ENCODE measurements at regions not wholly inside any gene's neighbourhood (a gene's known extent, or its start where the extent isn't known, plus 50 kb on each side); places are given as distances from the start of the nearest gene placed in this dataset.
"Not testable (repeated sequence)": the region's sequence is repeated elsewhere in the genome, so short reads cannot be mapped to it uniquely, and the experiment has no call there.

DNA sequence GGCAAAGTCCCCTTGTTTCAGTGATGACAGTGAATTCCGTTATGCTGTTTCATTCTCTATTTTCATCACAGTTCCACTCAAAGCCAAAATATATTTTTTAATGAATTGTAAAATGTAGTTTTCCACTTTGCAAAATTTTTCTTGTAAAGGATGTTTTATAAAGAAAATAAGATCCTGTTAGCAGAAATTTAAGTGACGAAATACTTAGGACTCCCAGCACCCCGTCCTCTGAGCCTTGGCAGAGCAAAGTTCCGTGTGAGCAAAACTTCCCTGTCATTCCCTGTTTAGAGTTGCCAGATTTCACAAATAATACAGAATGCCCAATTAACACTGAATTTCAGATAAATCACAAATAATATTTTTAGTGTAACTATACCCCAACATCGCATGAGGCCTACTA, 81.0 kb upstream of the RBPJ start:
- no peak for DNase-seq (ENCODE audit: low read depth in 2 of 2)

DNA sequence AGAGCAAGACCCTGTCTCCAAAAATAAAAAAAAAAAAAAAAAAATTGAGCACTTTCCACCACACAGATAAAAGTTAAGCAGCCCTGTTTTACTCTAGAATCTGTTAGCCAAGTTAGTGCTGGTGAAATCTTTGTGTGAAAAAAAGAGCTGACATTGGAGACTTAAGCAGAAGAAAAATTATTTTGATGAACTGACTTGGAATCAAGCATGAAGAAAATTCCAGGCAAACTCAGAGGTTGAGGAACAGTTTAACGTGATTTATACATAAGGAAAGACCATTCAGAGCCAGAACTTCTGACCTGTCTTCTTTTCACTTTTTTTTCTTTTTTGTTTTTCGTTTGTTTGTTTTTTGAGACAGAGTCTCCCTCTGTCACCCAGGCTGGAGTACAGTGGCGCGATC, 79.6 kb upstream of the RBPJ start:
- DNase-seq (ENCODE audit: low read depth in 2 of 2): no peak

DNA sequence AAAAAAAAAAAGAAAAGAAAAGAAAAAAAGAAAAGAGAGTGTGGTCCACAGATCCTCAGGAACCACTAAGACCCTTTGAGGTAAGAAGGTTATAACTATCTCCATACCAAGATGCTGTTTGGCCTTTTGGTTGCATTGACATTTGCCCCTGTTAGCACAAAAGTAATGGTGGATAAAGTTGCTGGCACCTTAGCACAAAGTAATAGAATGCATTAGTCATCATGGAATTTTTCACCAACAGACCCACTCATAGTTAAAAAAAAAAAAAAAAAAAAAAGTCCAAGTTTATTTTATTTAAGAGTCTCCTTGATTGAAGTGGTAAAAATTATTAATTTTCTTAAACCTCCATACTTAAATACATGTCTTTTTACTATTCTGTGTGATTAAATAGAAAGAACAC, 78.4 kb upstream of the RBPJ start:
- no peak for DNase-seq (ENCODE audit: low read depth in 2 of 2)

DNA sequence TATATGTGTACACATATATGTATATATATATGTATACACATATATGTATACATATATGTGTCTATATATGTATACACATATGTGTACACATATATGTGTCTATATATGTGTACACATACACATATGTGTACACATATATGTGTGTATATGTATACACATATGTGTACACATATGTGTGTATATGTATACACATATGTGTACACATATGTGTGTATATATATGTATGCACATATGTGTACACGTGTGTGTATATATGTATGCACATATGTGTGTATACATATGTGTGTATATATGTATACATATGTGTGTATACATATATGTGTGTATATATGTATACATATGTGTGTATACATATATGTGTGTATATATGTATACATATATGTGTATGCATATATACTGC, 76.7 kb upstream of the RBPJ start:
- DNase-seq (ENCODE audit: low read depth in 2 of 2): not testable (repeated sequence)

DNA sequence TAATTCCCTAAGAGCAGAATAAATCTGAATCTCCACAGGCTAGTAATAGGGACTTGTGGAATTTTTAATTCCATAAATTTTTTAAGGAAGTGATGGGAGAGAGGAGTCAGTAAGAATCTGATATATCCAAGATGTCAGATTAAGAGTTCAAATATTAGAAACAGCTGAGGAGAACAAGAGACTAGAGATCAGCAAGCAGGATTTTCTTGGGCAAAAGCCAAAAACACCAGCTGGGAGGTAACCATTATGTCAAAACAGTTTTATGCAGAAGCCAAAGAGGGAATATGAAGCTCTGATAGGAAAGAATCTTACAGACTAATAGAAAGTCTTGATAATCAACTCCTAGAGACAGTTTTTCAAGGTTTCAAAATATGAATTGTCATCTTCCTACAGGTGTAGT, 72.2 kb upstream of the RBPJ start:
- peak; percentile 78 to 84 for DNase-seq (ENCODE audit: low read depth in 2 of 2)

DNA sequence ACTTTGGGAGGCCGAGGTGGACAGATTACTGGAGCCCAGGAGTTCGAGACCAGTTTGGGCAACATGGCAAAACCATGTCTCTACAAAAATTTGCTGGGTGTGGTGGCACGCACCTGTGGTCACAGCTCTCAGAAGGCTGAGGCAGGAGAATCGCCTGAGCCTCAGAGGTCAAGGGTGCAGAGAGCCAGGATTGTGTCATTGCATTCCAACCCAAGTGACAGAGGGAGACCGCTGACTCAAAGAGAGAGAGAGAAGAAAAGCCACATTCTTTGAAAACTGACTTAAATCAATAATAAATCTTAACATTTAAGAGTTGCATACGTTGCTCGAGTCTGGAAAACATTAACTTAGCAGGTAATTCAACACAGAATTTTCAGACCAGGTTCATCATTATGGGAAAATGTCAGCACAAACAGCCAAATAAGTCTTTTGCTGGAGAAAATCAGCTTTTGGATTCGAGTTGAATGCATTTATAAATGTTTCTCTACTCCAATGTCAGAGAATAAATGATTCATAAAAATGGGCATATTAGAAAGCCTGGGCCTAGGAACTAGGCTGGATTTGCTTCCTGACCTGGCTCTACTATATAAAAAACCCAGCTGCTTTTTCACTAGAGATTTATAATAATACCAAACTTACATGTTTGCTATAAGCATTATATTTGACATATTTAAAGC, 68.3 kb upstream of the RBPJ start:
- no peak for DNase-seq (ENCODE audit: low read depth in 2 of 2)

DNA sequence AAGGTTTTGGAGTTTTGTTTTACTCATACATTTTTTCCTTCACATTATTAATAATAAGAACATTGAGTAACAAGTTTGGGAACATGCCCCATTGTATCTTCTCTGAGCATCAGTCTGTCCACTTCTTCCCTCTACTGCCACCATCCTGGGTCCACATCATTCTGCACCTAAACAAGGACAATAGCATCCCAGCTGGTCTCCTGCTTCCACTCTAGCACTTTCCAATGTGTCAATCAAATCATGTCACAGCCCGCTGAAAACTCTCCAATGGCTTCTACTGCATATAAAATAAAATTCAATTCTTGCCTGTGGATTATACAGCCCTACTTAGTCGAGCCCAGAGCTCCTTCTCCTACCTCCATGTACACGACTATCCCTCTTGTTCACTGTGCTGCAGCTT, 66.8 kb upstream of the RBPJ start:
- no peak for DNase-seq (ENCODE audit: low read depth in 2 of 2)

DNA sequence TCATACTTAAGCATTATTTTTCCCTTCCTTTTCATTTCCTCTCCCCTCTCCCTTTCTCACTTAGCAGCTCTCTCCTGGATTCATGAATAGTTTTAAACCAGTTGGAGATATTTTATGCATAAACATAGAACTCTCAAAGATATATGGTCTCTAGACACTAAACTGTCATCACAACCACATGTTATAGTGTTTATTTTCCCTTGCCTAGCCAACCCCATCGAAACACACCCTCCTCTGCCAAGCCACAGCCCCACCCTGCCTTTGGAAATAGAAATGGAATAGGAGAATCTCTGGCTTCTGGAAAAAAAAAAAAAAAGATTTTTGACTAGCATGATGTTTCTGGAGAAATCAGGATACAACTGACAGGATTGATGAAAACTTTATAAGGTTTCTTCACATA, 64.8 kb upstream of the RBPJ start:
- peak in 1 of 2 experiments; percentile 32 for DNase-seq (ENCODE audit: low read depth in 2 of 2)

DNA sequence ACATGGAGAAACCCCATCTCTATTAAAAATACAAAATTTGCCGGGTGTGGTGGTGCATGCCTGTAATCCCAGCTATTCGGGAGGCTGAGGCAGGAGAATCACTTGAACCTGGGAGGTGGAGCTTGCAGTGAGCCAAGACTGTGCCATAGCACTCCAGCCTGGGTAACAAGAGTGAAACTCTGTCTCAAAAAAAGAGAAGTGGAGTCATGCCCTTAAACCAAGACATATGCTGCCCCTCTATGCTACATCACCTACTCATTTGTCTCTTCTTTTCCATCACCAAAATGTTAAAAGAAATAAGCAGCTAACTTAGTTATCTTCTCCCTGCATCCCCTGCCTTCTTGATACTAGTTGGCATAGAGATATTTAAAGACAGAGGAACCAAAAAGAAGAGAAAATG, 63.4 kb upstream of the RBPJ start:
- DNase-seq (ENCODE audit: low read depth in 2 of 2): not testable (repeated sequence)

DNA sequence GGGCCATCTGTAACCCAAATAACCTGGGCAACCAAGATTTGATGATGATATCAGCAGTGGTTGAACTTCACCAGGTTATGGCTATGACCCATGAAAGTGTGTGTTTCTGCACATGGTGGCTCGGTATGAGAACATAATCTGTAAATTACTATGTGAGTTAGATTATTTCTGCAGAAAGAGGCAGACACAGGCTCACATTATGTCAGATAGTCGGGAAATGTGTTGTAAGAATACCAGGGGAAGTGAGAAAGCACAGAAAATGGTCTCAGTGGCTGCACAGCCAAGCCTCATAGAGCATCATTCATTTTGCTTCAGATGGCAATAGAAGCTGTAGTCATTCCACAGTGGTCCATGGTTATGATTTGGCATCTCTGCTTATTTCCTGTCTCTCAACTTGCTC, 63.0 kb upstream of the RBPJ start:
- no peak for DNase-seq (ENCODE audit: low read depth in 2 of 2)

DNA sequence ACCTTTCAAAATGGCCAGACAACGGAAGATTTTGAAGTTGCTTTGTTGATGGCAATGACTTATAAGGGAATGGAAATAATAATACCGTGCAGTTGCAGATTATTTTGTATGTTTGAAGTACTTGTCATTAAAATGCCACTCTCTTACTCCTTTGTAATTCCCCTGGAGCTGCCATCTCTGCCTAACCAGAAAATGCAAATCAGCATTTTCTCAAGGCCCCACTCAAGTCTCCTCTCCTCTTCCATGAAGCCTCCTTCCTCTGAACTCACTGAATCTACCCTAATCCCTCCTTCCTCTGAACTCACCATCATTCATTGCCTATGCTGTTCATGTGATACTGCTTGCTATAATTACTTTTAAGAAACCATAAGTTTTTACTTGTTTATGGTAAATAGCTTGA, 60.2 kb upstream of the RBPJ start:
- DNase-seq (ENCODE audit: low read depth in 2 of 2): no peak

DNA sequence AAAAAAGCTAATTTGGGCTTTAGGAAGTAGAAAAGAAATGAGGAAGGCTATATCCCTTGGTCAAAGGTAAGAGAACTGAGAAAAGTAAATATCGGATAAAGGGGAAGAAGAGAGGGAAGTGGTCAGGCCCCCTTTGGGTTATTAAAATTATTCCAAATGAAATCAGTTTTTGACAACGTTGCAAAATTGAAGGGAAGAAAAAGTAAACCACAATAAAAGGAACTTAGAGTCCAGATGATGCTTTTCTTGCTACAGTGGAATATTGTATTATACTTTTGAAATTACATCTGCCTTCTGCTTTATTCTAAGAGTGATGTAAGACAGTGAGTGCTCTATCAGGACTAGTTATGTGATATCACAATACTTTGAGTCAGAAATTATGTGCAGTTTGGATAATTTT, 59.4 kb upstream of the RBPJ start:
- DNase-seq (ENCODE audit: low read depth in 2 of 2): no peak

DNA sequence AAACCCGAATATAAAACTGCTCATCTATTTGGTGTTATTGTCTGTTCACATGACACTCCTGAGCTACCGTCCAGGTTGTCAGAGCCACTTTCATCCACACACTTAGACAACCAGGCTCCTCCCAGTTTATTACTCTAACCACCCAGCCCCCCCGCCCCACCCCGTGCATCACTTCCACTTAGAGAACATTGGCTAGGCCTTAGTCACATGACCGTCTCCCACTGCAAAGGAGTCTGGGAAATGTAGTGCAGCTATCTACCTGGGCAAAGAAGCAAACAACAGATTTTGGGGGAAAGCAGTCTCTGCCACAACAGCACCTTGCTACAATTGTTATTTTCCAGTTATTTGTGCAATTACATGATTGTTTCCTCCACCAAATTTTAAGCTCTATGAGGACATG, 57.6 kb upstream of the RBPJ start:
- DNase-seq (ENCODE audit: low read depth in 2 of 2): no peak

DNA sequence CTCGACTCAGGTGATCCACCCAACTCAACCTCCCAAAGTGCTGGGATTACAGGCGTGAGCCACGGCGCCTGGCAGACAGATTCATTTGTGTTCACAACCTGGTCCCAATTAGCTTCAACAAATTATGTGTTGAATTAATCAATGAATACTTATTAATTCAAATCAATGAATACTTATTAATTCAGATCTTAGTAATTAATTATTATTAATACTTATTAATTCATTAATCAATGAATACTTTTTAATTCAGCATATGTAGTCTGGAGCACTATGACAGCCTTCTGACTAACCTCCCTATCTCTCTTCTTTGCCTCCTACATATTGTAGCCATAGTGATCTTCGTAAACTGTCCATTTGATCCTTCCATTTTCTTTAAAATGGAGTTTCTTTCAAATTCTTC, 56.7 kb upstream of the RBPJ start:
- DNase-seq (ENCODE audit: low read depth in 2 of 2): no peak

DNA sequence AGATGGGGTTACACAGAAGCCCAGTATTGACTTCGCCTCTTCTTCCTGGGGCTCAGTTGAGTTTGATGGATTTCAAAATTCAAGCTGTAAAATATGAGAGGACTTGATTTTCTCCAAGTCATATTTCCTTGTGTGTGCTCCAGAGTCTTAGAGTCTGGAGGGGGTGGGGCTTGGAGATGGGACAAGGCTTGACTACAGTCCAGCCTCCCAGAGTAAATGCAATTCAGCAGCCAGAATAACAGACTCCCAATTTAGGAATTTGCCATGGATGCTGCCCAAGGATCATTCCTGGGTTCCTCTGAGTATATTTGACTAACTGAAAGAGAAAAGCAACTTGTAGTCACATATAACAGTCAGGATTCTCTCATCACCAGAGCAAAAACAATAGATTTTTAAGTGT, 53.7 kb upstream of the RBPJ start:
- no peak for DNase-seq (ENCODE audit: low read depth in 2 of 2)

DNA sequence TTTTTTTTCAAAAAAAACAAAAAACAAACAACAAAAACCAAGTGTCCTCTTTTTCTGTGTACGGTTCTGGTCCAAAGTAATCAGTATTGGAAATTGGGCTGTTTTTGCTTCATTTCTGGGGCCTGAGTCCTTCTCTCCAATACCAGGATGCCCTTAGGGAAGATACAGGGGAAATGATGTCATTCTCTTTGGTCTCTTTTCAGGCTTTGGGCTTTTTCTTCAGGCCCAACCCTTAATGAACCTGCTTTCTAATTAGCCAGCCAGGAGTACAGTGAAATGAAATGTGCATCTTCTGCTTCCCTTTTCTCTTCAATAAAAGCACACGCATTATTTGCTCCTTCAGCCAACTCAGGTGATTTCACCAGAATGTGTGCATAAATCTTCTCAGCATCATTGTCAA, 52.6 kb upstream of the RBPJ start:
- no peak for DNase-seq (ENCODE audit: low read depth in 2 of 2)

DNA sequence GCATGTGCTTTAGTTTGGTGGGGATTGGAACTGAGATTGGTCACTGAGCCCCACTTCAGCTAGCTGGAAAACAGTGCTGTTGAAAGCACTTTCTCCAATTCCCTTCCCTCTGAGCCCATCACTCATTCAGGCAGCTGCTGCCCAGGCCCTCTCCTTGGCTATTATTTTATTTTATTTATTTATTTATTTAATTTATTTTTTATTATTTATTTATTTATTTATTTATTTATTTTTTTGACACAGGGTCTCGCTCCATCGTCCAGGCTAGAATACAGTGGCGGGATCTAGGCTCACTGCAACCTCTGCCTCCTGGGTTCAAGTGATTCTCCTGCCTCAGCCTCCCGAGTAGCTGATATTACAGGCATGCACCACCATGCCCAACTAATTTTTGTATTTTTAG, 51.8 kb upstream of the RBPJ start:
- DNase-seq (ENCODE audit: low read depth in 2 of 2): no peak

Measured in fibroblast of skin of left quadriceps (primary cell).